ENCODE measurements at regions not wholly inside any gene's neighbourhood (a gene's known extent, or its start where the extent isn't known, plus 50 kb on each side); places are given as distances from the start of the nearest gene placed in this dataset.

DNA sequence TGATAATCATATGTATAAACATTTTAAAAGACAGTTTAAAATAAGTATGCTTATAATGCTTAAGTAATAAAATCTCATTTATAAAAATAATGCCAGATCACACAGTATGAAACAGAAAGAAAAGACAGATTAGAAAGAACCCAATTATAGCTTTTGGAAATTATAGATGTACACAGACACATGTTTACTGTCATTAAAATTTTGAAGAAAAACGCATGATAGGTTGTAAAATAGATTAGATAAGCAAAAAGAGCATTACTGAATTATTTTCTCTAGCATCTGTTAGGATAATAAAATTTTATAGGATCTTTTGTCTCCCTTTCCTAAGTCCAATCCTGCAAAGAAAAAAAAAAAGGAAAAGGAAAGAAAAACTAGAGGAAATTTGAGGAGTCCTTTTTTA lies 1107.3 kb upstream of the LRRN3 start:
- no peak for TF ChIP-seq POLR2A (IDR thresholded peaks at IDR 0.05)
- TF ChIP-seq, protein P1, sequence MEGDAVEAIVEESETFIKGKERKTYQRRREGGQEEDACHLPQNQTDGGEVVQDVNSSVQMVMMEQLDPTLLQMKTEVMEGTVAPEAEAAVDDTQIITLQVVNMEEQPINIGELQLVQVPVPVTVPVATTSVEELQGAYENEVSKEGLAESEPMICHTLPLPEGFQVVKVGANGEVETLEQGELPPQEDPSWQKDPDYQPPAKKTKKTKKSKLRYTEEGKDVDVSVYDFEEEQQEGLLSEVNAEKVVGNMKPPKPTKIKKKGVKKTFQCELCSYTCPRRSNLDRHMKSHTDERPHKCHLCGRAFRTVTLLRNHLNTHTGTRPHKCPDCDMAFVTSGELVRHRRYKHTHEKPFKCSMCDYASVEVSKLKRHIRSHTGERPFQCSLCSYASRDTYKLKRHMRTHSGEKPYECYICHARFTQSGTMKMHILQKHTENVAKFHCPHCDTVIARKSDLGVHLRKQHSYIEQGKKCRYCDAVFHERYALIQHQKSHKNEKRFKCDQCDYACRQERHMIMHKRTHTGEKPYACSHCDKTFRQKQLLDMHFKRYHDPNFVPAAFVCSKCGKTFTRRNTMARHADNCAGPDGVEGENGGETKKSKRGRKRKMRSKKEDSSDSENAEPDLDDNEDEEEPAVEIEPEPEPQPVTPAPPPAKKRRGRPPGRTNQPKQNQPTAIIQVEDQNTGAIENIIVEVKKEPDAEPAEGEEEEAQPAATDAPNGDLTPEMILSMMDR (IDR thresholded peaks at IDR 0.05): no peak

Measured in right lobe of liver (tissue), 4 donors.